GM12878 (cell line): ENCODE measurements at regions not wholly inside any gene's neighbourhood (a gene's known extent, or its start where the extent isn't known, plus 50 kb on each side); places are given as distances from the start of the nearest gene placed in this dataset.

Experiments used
- ATAC-seq: fragments of 200-7000 bp; cut with Tn5 transposase; 3 replicates; pipeline ENCODE4 v1.9.1; 2020; ENCODE audit warnings: mild to moderate bottlenecking, moderate library complexity
- BruUV-seq: library from RNA; stranded (reverse); fragments of 400-500 nt; replicated peaks from 2 replicates; lab custom pipeline; 2021; lab: Mats Ljungman, UMichigan
- CTCF ChIA-PET: fragments of 300-600 bp; sonication (Branson Sonifier 250); formaldehyde crosslinking; extraction: SDS; loops from one replicate; lab custom pipeline; 2021; ENCODE audit warnings: inconsistent platforms; lab: Yijun Ruan, JAX
- POLR2A ChIA-PET: fragments of 350-600 bp; formaldehyde crosslinking; extraction: SDS; loops from one replicate; lab custom pipeline; 2021; ENCODE audit warnings: inconsistent platforms; lab: Charles Lee
- RAD21 ChIA-PET: fragments of 300-600 bp; sonication (Branson Sonifier 250); formaldehyde crosslinking; loops from one replicate; lab custom pipeline; 2023; ENCODE audit warnings: antibody characterized with exemption; ENCODE audit not compliant: unreplicated experiment; lab: Charles Lee
- SMC1A ChIA-PET: fragments of 300-600 bp; sonication (Branson Sonifier 250); formaldehyde crosslinking; loops from one replicate; lab custom pipeline; 2023; ENCODE audit not compliant: unreplicated experiment, uncharacterized antibody; lab: Charles Lee
- DNase-seq: peaks from one replicate; pipeline ENCODE4 v3.0.0-alpha.2; 2011; ENCODE audit warnings: low read depth, low spot score
- FAIRE-seq: peaks from 3 replicates; lab custom pipeline; 2011; peaks lifted over from hg19 to GRCh38; lab: Jason Lieb, UNC
- H2AFZ ChIP-seq: 2 replicates; pipeline ENCODE4 v1.6.0; 2011; ENCODE audit warnings: low read depth, low read length, control low read depth; ENCODE audit not compliant: control insufficient read depth
- H3K27ac ChIP-seq: 2 replicates; pipeline ENCODE4 v1.5.1; 2011; ENCODE audit warnings: control low read depth; ENCODE audit not compliant: control insufficient read depth, insufficient read depth
- H3K27me3 ChIP-seq, 2 experiments: replicated peaks in 1 of 2; 2 replicates each; pipeline versions ENCODE4 v1.6.0 to v1.6.1; 2011; ENCODE audit warnings: low read length in 1 of 2; ENCODE audit not compliant: control insufficient read depth in 2 of 2, insufficient read depth in 2 of 2
- H3K36me3 ChIP-seq, 2 experiments: 2 replicates each; pipeline ENCODE4 v1.5.1; 2011; ENCODE audit warnings: low read length in 1 of 2; ENCODE audit not compliant: control insufficient read depth in 2 of 2, insufficient read depth in 2 of 2
- H3K4me1 ChIP-seq: 2 replicates; pipeline ENCODE4 v1.6.1; 2011; ENCODE audit warnings: mild to moderate bottlenecking, low read length, moderate library complexity, mixed read lengths; ENCODE audit not compliant: control insufficient read depth, insufficient read depth
- H3K4me2 ChIP-seq: 2 replicates; pipeline ENCODE4 v1.6.0; 2011; ENCODE audit warnings: control low read depth; ENCODE audit not compliant: control insufficient read depth, insufficient read depth
- H3K4me3 ChIP-seq: fragments of 200-600 bp; sonication (generic); 2 replicates; pipeline ENCODE4 v1.5.1; 2016
- H3K79me2 ChIP-seq: 2 replicates; pipeline ENCODE4 v1.6.0; 2011; ENCODE audit warnings: low read length; ENCODE audit not compliant: control insufficient read depth, insufficient read depth
- H3K9ac ChIP-seq: 2 replicates; pipeline ENCODE4 v1.8.0; 2011; ENCODE audit warnings: low read length, control low read depth, mixed read lengths; ENCODE audit not compliant: control insufficient read depth, insufficient read depth
- H3K9me3 ChIP-seq: replicated peaks from 3 replicates; pipeline ENCODE4 v1.5.1; 2011; ENCODE audit warnings: mild to moderate bottlenecking, low read length; ENCODE audit not compliant: control insufficient read depth, insufficient read depth
- H4K20me1 ChIP-seq: 2 replicates; pipeline ENCODE4 v1.6.0; 2011; ENCODE audit not compliant: control insufficient read depth, insufficient read depth
- BHLHE40 ChIP-seq, 2 experiments: fragments of 450-650 bp in 1 of 2; IDR thresholded peaks; 2 replicates each; pipeline ENCODE4 v1.6.1; 2011 to 2017; ENCODE audit warnings: low read depth in 2 of 2, borderline replicate concordance in 1 of 2, improper control_type of control experiment in 1 of 2, low read length in 1 of 2, mild to moderate bottlenecking in 1 of 2
- CEBPZ ChIP-seq: fragments of 150-350 bp; IDR thresholded peaks from 2 replicates; pipeline ENCODE4 v1.6.1; 2016; ENCODE audit warnings: low read depth, low read length
- EGR1 ChIP-seq, 2 experiments: IDR thresholded peaks; 1 replicate in 1 of 2; 2 replicates in 1 of 2; pipeline ENCODE4 v1.6.1; 2011 to 2012; ENCODE audit warnings: low read depth in 2 of 2, low read length in 2 of 2, borderline replicate concordance in 1 of 2, mild to moderate bottlenecking in 1 of 2, moderate library complexity in 1 of 2
- EP300 ChIP-seq, 2 experiments: fragments of 150-350 bp in 1 of 2; IDR thresholded peaks; 2 replicates each; pipeline ENCODE4 v1.6.1; 2011 to 2012; ENCODE audit warnings: low read depth in 2 of 2, low read length in 2 of 2, borderline replicate concordance in 1 of 2, improper control_type of control experiment in 1 of 2, inconsistent platforms in 1 of 2; ENCODE audit not compliant: control insufficient read depth in 1 of 2
- EZH2 ChIP-seq: IDR thresholded peaks from 2 replicates; pipeline ENCODE4 v1.6.1; 2012; ENCODE audit warnings: low read depth, mild to moderate bottlenecking, control low read depth, inconsistent platforms, low read length, borderline replicate concordance; ENCODE audit not compliant: control insufficient read depth
- KLF5 ChIP-seq: fragments of 450-650 bp; IDR thresholded peaks from 2 replicates; pipeline ENCODE4 v1.6.1; 2014; ENCODE audit warnings: mild to moderate bottlenecking; ENCODE audit not compliant: partially characterized antibody
- LARP7 ChIP-seq: fragments of 450-650 bp; IDR thresholded peaks from 2 replicates; pipeline ENCODE4 v1.6.1; 2017; ENCODE audit warnings: mild to moderate bottlenecking
- MEF2A ChIP-seq: IDR thresholded peaks from 2 replicates; pipeline ENCODE4 v1.6.1; 2011; ENCODE audit warnings: low read depth, mild to moderate bottlenecking, low read length, moderate library complexity; ENCODE audit not compliant: insufficient read depth
- NFYB ChIP-seq: IDR thresholded peaks from 2 replicates; pipeline ENCODE4 v1.6.1; 2011; ENCODE audit warnings: low read depth, mild to moderate bottlenecking, low read length, improper control_type of control experiment, moderate library complexity; ENCODE audit not compliant: insufficient read depth
- RB1 ChIP-seq: fragments of 450-650 bp; formaldehyde crosslinking; IDR thresholded peaks from 2 replicates; pipeline ENCODE4 v1.6.1; 2017; ENCODE audit warnings: mild to moderate bottlenecking, borderline replicate concordance
- SIN3A ChIP-seq: IDR thresholded peaks from 2 replicates; pipeline ENCODE4 v1.6.1; 2012; ENCODE audit warnings: low read depth, low read length, improper control_type of control experiment
- SPI1 ChIP-seq: IDR thresholded peaks from 2 replicates; pipeline ENCODE4 v1.6.1; 2011; ENCODE audit warnings: low read depth, mild to moderate bottlenecking, low read length, moderate library complexity, borderline replicate concordance; ENCODE audit not compliant: insufficient read depth
- ZBED1 ChIP-seq: IDR thresholded peaks from 2 replicates; pipeline ENCODE4 v1.6.1; 2016; ENCODE audit warnings: borderline replicate concordance
- ZNF592 ChIP-seq: fragments of 450-650 bp; IDR thresholded peaks from 2 replicates; pipeline ENCODE4 v1.6.1; 2017; ENCODE audit warnings: mild to moderate bottlenecking, moderate library complexity
- WGBS: methylation state at CpG from one replicate; pipeline ENCODE4 v1.1.6; 2016; ENCODE audit warnings: low lambda C conversion rate; ENCODE audit not compliant: insufficient replicate concordance, insufficient coverage; ENCODE audit errors: missing lambda C conversion rate; 5-methylcytosine and 5-hydroxymethylcytosine counted together
- in situ Hi-C: fragments of 300-500 bp; cut with MboI; formaldehyde crosslinking; loops from 9 replicates; pipeline ENCODE4 v1.14.3; 2018; ENCODE audit warnings: mixed read lengths
- intact Hi-C: fragments of 100-400 bp; cut with micrococcal nuclease; formaldehyde crosslinking; loops from one replicate; pipeline ENCODE4 v1.14.2; 2022; ENCODE audit not compliant: unreplicated experiment

GRCh38 chr7:4552985-4553384, 129.1 kb upstream of the FOXK1 start (continued):
- TF ChIP-seq ZNF592 (no peak), SIN3A (no peak), LARP7 (no peak)

- no peak for ATAC-seq
- TF ChIP-seq BHLHE40 (IDR thresholded peaks at IDR 0.05; ENCODE audit: borderline replicate concordance in 1 of 2, low read depth in 2 of 2, low read length in 1 of 2) (no peak), RB1 (no peak), EP300 (IDR thresholded peaks at IDR 0.05; ENCODE audit: borderline replicate concordance in 1 of 2, control insufficient read depth in 1 of 2, low read depth in 2 of 2, low read length in 2 of 2) (no peak), ZBED1 (no peak), CEBPZ (no peak), SPI1 (no peak), KLF5 (no peak), MEF2A (no peak), NFYB (no peak), EZH2 (no peak), EGR1 (IDR thresholded peaks at IDR 0.05; ENCODE audit: borderline replicate concordance in 1 of 2, low read depth in 2 of 2, low read length in 2 of 2) (no peak)
These were observed 125.0 kb upstream of the FOXK1 start for GRCh38 chr7:4556868-4557793.

More at GRCh38 chr7:4556868-4557793, 125.0 kb upstream of the FOXK1 start:
- no peak overlapping the region for H3K9ac ChIP-seq
- ChIA-PET RAD21 (no interaction called here), CTCF (no interaction called here), POLR2A (no interaction called here), SMC1A (no interaction called here)
- no peak overlapping the region for H2AFZ ChIP-seq
- in situ Hi-C loops = no loop called here
- no peak for DNase-seq
- H4K20me1 ChIP-seq = no peaks in the 10 kb centered on the region
- H3K4me1 ChIP-seq = no peaks in the 10 kb centered on the region
- H3K27ac ChIP-seq = no peak overlapping the region
- intact Hi-C loops = no loop called here
- H3K9me3 ChIP-seq = no peaks in the 10 kb centered on the region; the same call in 2 of the 3 replicates
- WGBS = 23% methylated on average over 18 of the region's 18 CpGs
- H3K4me3 ChIP-seq = no peak overlapping the region
- no peak overlapping the region for H3K4me2 ChIP-seq
- no peak for FAIRE-seq
- BruUV-seq = no TSS peak
- no peaks in the 10 kb centered on the region for H3K36me3 ChIP-seq
- H3K27me3 ChIP-seq = no peaks in the 10 kb centered on the region
- H3K79me2 ChIP-seq = no peaks in the 10 kb centered on the region
